Trophoblast cell (in vitro differentiated cells and primary cell): ENCODE measurements at regions not wholly inside any gene's neighbourhood (a gene's known extent, or its start where the extent isn't known, plus 50 kb on each side); places are given as distances from the start of the nearest gene placed in this dataset.
A peak's percentile ranks its signal among the peaks of the same experiment; 100 is the strongest.

Experiments
- DNase-seq, 2 donors: peaks; one replicate each; pipeline ENCODE4 v3.0.0-alpha.2; 2016
- H2AFZ ChIP-seq: 2 replicates; pipeline ENCODE4 v1.6.1; 2013; ENCODE audit warnings: low read length, moderate library complexity, mild to moderate bottlenecking; ENCODE audit not compliant: insufficient read depth, poor library complexity
- H2AK5ac ChIP-seq: 2 replicates; pipeline ENCODE4 v1.6.1; 2013; ENCODE audit warnings: mild to moderate bottlenecking, low read length
- H2BK120ac ChIP-seq: 2 replicates; pipeline ENCODE4 v1.6.1; 2013; ENCODE audit warnings: low read length, mild to moderate bottlenecking, moderate library complexity; ENCODE audit not compliant: insufficient read depth, poor library complexity
- H2BK12ac ChIP-seq: 2 replicates; pipeline ENCODE4 v1.6.1; 2013; ENCODE audit warnings: mild to moderate bottlenecking, low read length, moderate library complexity
- H2BK5ac ChIP-seq: 2 replicates; pipeline ENCODE4 v1.6.1; 2013; ENCODE audit warnings: low read length, low read depth, moderate library complexity, mild to moderate bottlenecking; ENCODE audit not compliant: poor library complexity
- H3K14ac ChIP-seq: 2 replicates; pipeline ENCODE4 v1.6.1; 2013; ENCODE audit warnings: mild to moderate bottlenecking, low read length
- H3K18ac ChIP-seq: 2 replicates; pipeline ENCODE4 v1.6.1; 2013; ENCODE audit warnings: mild to moderate bottlenecking, low read length
- H3K23ac ChIP-seq: 2 replicates; pipeline ENCODE4 v1.6.1; 2013; ENCODE audit warnings: low read length
- H3K27ac ChIP-seq: 2 replicates; pipeline ENCODE4 v1.5.1; 2013; ENCODE audit warnings: low read depth, mild to moderate bottlenecking, inconsistent platforms, low read length, moderate library complexity
- H3K27me3 ChIP-seq: 2 replicates; pipeline ENCODE4 v1.6.1; 2013; ENCODE audit warnings: inconsistent platforms, mild to moderate bottlenecking, low read length, moderate library complexity; ENCODE audit not compliant: insufficient read depth
- H3K36me3 ChIP-seq, 2 experiments: 1 replicate in 1 of 2; 2 replicates in 1 of 2; pipeline ENCODE4 v1.6.1; 2013; ENCODE audit warnings: low read length in 2 of 2, mild to moderate bottlenecking in 2 of 2, moderate library complexity in 1 of 2; ENCODE audit not compliant: insufficient read depth in 2 of 2, control insufficient read depth in 1 of 2
- H3K4ac ChIP-seq: 2 replicates; pipeline ENCODE4 v1.6.1; 2013; ENCODE audit warnings: low read depth, mild to moderate bottlenecking, low read length, moderate library complexity
- H3K4me1 ChIP-seq, 2 experiments: 1 replicate in 1 of 2; 2 replicates in 1 of 2; pipeline ENCODE4 v1.6.1; 2013; ENCODE audit warnings: low read length in 2 of 2, mild to moderate bottlenecking in 2 of 2, moderate library complexity in 1 of 2; ENCODE audit not compliant: insufficient read depth in 2 of 2, control insufficient read depth in 1 of 2
- H3K4me2 ChIP-seq: 2 replicates; pipeline ENCODE4 v1.6.1; 2013; ENCODE audit warnings: inconsistent platforms, mild to moderate bottlenecking, low read length, moderate library complexity
- H3K4me3 ChIP-seq: 2 replicates; pipeline ENCODE4 v1.5.1; 2013; ENCODE audit warnings: mild to moderate bottlenecking, low read depth, low read length, inconsistent platforms
- H3K79me1 ChIP-seq: one replicate; pipeline ENCODE4 v1.6.1; 2013; ENCODE audit warnings: low read length
- H3K79me2 ChIP-seq: 2 replicates; pipeline ENCODE4 v1.6.1; 2013; ENCODE audit warnings: low read length, mild to moderate bottlenecking; ENCODE audit not compliant: control insufficient read depth, insufficient read depth, poor library complexity
- H3K9ac ChIP-seq: 2 replicates; pipeline ENCODE4 v1.6.1; 2013; ENCODE audit warnings: mild to moderate bottlenecking, low read length
- H3K9me3 ChIP-seq: 2 replicates; pipeline ENCODE4 v1.6.1; 2013; ENCODE audit warnings: low read depth, mild to moderate bottlenecking, control low read depth, inconsistent platforms, low read length; ENCODE audit not compliant: insufficient read depth
- H4K12ac ChIP-seq: 2 replicates; pipeline ENCODE4 v1.6.1; 2013; ENCODE audit warnings: low read depth, mild to moderate bottlenecking, low read length, moderate library complexity
- H4K8ac ChIP-seq: 2 replicates; pipeline ENCODE4 v1.6.1; 2013; ENCODE audit warnings: low read depth, mild to moderate bottlenecking, low read length, moderate library complexity
- H4K91ac ChIP-seq: one replicate; pipeline ENCODE4 v1.6.1; 2013; ENCODE audit warnings: low read depth, mild to moderate bottlenecking, low read length, moderate library complexity
- WGBS: extraction: QIAGEN DNeasy Blood & Tissue Kit; methylation state at CpG from one replicate; pipeline ENCODE4 v1.1.7; 2013; ENCODE audit warnings: missing lambda C conversion rate; ENCODE audit not compliant: insufficient read length, insufficient coverage; ENCODE audit errors: extremely low coverage; 5-methylcytosine and 5-hydroxymethylcytosine counted together

DNA sequence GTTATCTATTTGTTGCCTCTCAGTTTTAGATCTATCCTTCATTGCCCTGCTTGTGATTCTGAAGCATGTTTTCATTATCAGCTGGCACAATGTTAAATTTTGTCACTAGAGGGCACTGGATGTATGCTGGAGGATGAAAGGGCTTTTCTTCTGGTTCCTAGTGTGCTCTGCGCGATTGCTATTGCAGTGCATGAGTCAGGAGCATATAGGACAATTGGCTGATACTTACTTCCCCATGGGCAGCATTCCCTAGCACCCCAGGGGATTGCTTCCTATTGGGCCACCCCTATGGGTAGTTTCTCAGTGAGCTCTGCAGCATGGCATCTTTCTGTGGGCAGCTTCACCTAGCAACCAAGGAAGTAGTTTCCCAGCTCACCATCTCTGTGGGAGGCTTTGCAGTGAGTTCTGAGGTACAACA, 280.3 kb upstream of the SYNCRIP start:
- peak overlapping the region; percentile 8 for H2BK120ac ChIP-seq
- peak overlapping the region; percentile 4 for H3K18ac ChIP-seq
- H4K91ac ChIP-seq, result peak overlapping the region; percentile 40
- H3K27ac ChIP-seq, result no peak overlapping the region
- H3K23ac ChIP-seq, result no peak overlapping the region
- H3K14ac ChIP-seq, result no peak overlapping the region
- DNase-seq, result peak; percentile 25 to 81
- peak overlapping the region; percentile 57 for H4K8ac ChIP-seq
- H3K27me3 ChIP-seq, result no peaks in the 10 kb centered on the region
- no peaks in the 10 kb centered on the region for H3K79me2 ChIP-seq
- H4K12ac ChIP-seq, result no peak overlapping the region
- H3K36me3 ChIP-seq, result no peaks in the 10 kb centered on the region
- no peak overlapping the region for H3K4me2 ChIP-seq
- H3K4me1 ChIP-seq, result peaks cover 0 to 4% of the 10 kb centered on the region in 2 experiments
- WGBS, result no CpG with 5 or more reads among the region's 2 CpGs
- H2BK5ac ChIP-seq, result peak overlapping the region; percentile 2
- H3K4me3 ChIP-seq, result no peak overlapping the region
- no peak overlapping the region for H2AK5ac ChIP-seq
- H3K9ac ChIP-seq, result no peak overlapping the region
- H3K9me3 ChIP-seq, result no peaks in the 10 kb centered on the region
- H2BK12ac ChIP-seq, result peak overlapping the region; percentile 85
- H3K4ac ChIP-seq, result peak overlapping the region; percentile 8
- no peak overlapping the region for H2AFZ ChIP-seq
- H3K79me1 ChIP-seq, result peaks cover 2% of the 10 kb centered on the region

- Histone ChIP-seq H2BK5ac (no peak overlapping the region), H3K4ac (no peak overlapping the region), H4K8ac (no peak overlapping the region), H3K79me2 (no peaks in the 10 kb centered on the region), H3K27ac (no peak overlapping the region), H3K18ac (no peak overlapping the region), H3K9me3 (no peaks in the 10 kb centered on the region), H4K91ac (no peak overlapping the region), H3K79me1 (peaks cover 2% of the 10 kb centered on the region), H4K12ac (no peak overlapping the region), H3K23ac (no peak overlapping the region), H2AFZ (no peak overlapping the region), H3K4me2 (no peak overlapping the region), H3K27me3 (no peaks in the 10 kb centered on the region), H3K14ac (no peak overlapping the region), H2BK12ac (peak overlapping the region; percentile 0), H2BK120ac (no peak overlapping the region), H2AK5ac (no peak overlapping the region), H3K4me1 (peaks cover 0 to 4% of the 10 kb centered on the region in 2 experiments), H3K4me3 (no peak overlapping the region), H3K9ac (no peak overlapping the region), H3K36me3 (no peaks in the 10 kb centered on the region)
- no peak for DNase-seq
- WGBS, result no CpG with 5 or more reads among the region's 1 CpG
These were observed 278.1 kb upstream of the SYNCRIP start for GRCh38 chr6:85920782-85921181.

GRCh38 chr6:85917522-85917921, 274.8 kb upstream of the SYNCRIP start:
- no peak overlapping the region for H2AFZ ChIP-seq
- H2BK120ac ChIP-seq, result no peak overlapping the region
- H2BK12ac ChIP-seq, result no peak overlapping the region
- H3K9ac ChIP-seq, result no peak overlapping the region
- no peak overlapping the region for H3K4me2 ChIP-seq
- no peak overlapping the region for H2AK5ac ChIP-seq
- H4K12ac ChIP-seq, result no peak overlapping the region
- no peaks in the 10 kb centered on the region for H3K36me3 ChIP-seq
- H3K9me3 ChIP-seq, result no peaks in the 10 kb centered on the region
- no peaks in the 10 kb centered on the region for H3K79me1 ChIP-seq
- H4K8ac ChIP-seq, result no peak overlapping the region
- no peak overlapping the region for H2BK5ac ChIP-seq
- no peak overlapping the region for H3K27ac ChIP-seq
- no peak overlapping the region for H3K18ac ChIP-seq
- no CpG with 5 or more reads among the region's 1 CpG for WGBS
- DNase-seq, result no peak
- H3K4ac ChIP-seq, result no peak overlapping the region
- no peak overlapping the region for H3K4me3 ChIP-seq
- no peaks in the 10 kb centered on the region for H3K4me1 ChIP-seq
- no peak overlapping the region for H3K14ac ChIP-seq
- no peaks in the 10 kb centered on the region for H3K27me3 ChIP-seq
- H3K23ac ChIP-seq, result no peak overlapping the region
- H3K79me2 ChIP-seq, result no peaks in the 10 kb centered on the region
- no peak overlapping the region for H4K91ac ChIP-seq

- DNase-seq, result peak in 1 of 2 donors; percentile 67
- H3K18ac ChIP-seq, result no peak overlapping the region
- no peaks in the 10 kb centered on the region for H3K9me3 ChIP-seq
- H3K4me2 ChIP-seq, result no peak overlapping the region
- no peak overlapping the region for H3K23ac ChIP-seq
- no peak overlapping the region for H3K4ac ChIP-seq
- H2BK120ac ChIP-seq, result no peak overlapping the region
- H4K91ac ChIP-seq, result no peak overlapping the region
- H3K36me3 ChIP-seq, result no peaks in the 10 kb centered on the region
- no peaks in the 10 kb centered on the region for H3K27me3 ChIP-seq
- H4K12ac ChIP-seq, result no peak overlapping the region
- no peak overlapping the region for H4K8ac ChIP-seq
- no peak overlapping the region for H2AK5ac ChIP-seq
- H3K4me1 ChIP-seq, result no peaks in the 10 kb centered on the region
- H3K27ac ChIP-seq, result no peak overlapping the region
- no peak overlapping the region for H2BK5ac ChIP-seq
- no CpG with 5 or more reads among the region's 2 CpGs for WGBS
- H3K14ac ChIP-seq, result no peak overlapping the region
- H2AFZ ChIP-seq, result no peak overlapping the region
- no peak overlapping the region for H3K9ac ChIP-seq
- no peaks in the 10 kb centered on the region for H3K79me1 ChIP-seq
- no peak overlapping the region for H3K4me3 ChIP-seq
- H2BK12ac ChIP-seq, result no peak overlapping the region
- H3K79me2 ChIP-seq, result no peaks in the 10 kb centered on the region
These were observed 270.3 kb upstream of the SYNCRIP start for GRCh38 chr6:85913001-85913400.
